K562 (cell line): ENCODE measurements at regions not wholly inside any gene's neighbourhood (a gene's known extent, or its start where the extent isn't known, plus 50 kb on each side); places are given as distances from the start of the nearest gene placed in this dataset.

Experiments used
- CBX2 ChIP-seq: fragments of 200-600 bp; sonication (generic); IDR thresholded peaks from one replicate; pipeline ENCODE4 v1.6.1; 2012; ENCODE audit warnings: mild to moderate bottlenecking, low read length, inconsistent platforms; ENCODE audit not compliant: insufficient read depth, poor library complexity, severe bottlenecking
- GABPB1 ChIP-seq: sonication (generic); formaldehyde crosslinking; IDR thresholded peaks from 2 replicates; pipeline ENCODE4 v1.8.0; 2022; ENCODE audit warnings: mild to moderate bottlenecking, missing genetic modification reagents
- HSF4 ChIP-seq: fragments of 250-450 bp; sonication (Bioruptor Pico); IDR thresholded peaks from 2 replicates; pipeline ENCODE4 v2.1.2; 2022; ENCODE audit warnings: mild to moderate bottlenecking, moderate library complexity, borderline replicate concordance
- RBM22 ChIP-seq: fragments of 200-400 bp; formaldehyde crosslinking; IDR thresholded peaks from 2 replicates; pipeline ENCODE4 v1.6.1; 2018; ENCODE audit warnings: low read length, low read depth; ENCODE audit not compliant: poor library complexity, severe bottlenecking
- TF ChIP-seq, protein P1 (sequence below): fragments of 250-450 bp; sonication (Bioruptor Pico); IDR thresholded peaks from 2 replicates; pipeline ENCODE4 v1.4.0; 2020; ENCODE audit warnings: mild to moderate bottlenecking, moderate library complexity, borderline replicate concordance

DNA sequence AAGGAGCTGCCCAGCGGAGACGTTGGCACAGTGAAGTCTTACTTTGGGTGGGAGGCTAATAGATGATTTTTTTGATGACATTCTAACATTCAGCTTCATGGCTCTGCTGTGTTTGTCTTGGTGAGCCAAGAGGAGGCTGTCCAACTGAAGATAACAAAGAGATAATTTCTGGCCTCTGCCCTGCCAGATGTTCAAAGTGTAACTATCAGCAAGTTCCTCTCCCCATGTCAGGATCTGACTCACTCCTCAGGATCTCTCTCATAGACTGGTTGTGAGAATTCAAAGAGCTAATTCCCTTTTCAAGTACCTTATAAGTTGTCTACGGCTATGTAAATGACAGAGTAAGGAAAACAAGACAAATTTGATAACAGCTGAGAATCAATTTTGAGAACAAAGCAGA is 1340.9 kb downstream of the XPNPEP1 start:
- TF ChIP-seq GABPB1, result no peak
- TF ChIP-seq, protein P1, sequence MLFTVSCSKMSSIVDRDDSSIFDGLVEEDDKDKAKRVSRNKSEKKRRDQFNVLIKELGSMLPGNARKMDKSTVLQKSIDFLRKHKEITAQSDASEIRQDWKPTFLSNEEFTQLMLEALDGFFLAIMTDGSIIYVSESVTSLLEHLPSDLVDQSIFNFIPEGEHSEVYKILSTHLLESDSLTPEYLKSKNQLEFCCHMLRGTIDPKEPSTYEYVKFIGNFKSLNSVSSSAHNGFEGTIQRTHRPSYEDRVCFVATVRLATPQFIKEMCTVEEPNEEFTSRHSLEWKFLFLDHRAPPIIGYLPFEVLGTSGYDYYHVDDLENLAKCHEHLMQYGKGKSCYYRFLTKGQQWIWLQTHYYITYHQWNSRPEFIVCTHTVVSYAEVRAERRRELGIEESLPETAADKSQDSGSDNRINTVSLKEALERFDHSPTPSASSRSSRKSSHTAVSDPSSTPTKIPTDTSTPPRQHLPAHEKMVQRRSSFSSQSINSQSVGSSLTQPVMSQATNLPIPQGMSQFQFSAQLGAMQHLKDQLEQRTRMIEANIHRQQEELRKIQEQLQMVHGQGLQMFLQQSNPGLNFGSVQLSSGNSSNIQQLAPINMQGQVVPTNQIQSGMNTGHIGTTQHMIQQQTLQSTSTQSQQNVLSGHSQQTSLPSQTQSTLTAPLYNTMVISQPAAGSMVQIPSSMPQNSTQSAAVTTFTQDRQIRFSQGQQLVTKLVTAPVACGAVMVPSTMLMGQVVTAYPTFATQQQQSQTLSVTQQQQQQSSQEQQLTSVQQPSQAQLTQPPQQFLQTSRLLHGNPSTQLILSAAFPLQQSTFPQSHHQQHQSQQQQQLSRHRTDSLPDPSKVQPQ (CRISPR knock-in tag), result no peak
- no peak for TF ChIP-seq RBM22
- no peak for TF ChIP-seq CBX2
- no peak for TF ChIP-seq HSF4
